Muscle of leg (tissue), 3 donors: ENCODE measurements at regions not wholly inside any gene's neighbourhood (a gene's known extent, or its start where the extent isn't known, plus 50 kb on each side); places are given as distances from the start of the nearest gene placed in this dataset.

Experiments
- DNase-seq: peaks from one replicate; pipeline ENCODE4 v3.0.0; 2013
- H3K27ac ChIP-seq: one replicate; pipeline ENCODE4 v1.5.1; 2013; ENCODE audit warnings: mild to moderate bottlenecking, low read length, control low read depth
- H3K27me3 ChIP-seq: one replicate; pipeline ENCODE4 v1.6.1; 2013; ENCODE audit warnings: low read length; ENCODE audit not compliant: control insufficient read depth, insufficient read depth
- H3K36me3 ChIP-seq: one replicate; pipeline ENCODE4 v1.6.1; 2013; ENCODE audit warnings: low read length; ENCODE audit not compliant: control insufficient read depth, insufficient read depth
- H3K4me1 ChIP-seq: one replicate; pipeline ENCODE4 v1.6.1; 2013; ENCODE audit warnings: low read length; ENCODE audit not compliant: control insufficient read depth, insufficient read depth
- H3K4me3 ChIP-seq: one replicate; pipeline ENCODE4 v1.5.1; 2013; ENCODE audit warnings: low read length, control low read depth
- H3K9me3 ChIP-seq: replicated peaks from 2 replicates; pipeline ENCODE4 v1.6.1; 2013; ENCODE audit warnings: low read depth, low read length; ENCODE audit not compliant: control insufficient read depth
- WGBS: methylation state at CpG from one replicate; pipeline ENCODE4 v1.1.5; 2013; ENCODE audit warnings: missing lambda C conversion rate; ENCODE audit not compliant: insufficient coverage; 5-methylcytosine and 5-hydroxymethylcytosine counted together

DNA sequence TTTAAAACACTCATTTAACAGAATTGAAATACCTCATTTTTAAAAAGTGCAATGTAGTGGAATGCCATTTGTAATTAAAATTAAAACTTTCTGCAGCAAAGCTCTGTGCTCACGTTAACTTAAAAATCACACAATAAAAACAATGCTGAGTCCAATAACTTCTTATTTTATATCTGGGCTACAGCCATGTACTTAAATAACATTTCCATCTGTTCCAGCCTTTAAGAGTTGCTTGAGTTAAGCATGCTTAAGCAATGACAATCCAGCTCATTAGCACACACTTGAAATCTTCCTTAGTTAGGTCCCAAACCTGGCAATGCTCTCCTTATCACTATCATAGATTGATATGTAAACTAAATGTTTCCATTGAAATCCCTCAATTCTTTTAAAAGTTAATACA is 132.3 kb upstream of the CDH12 start:
- Histone ChIP-seq H3K27ac (no peak overlapping the region), H3K9me3 (no peaks in the 10 kb centered on the region), H3K36me3 (no peaks in the 10 kb centered on the region), H3K4me1 (no peaks in the 10 kb centered on the region), H3K4me3 (no peak overlapping the region), H3K27me3 (no peaks in the 10 kb centered on the region)
- DNase-seq, result peak; percentile 2
- WGBS, result no CpG with 5 or more reads among the region's 1 CpG

DNA sequence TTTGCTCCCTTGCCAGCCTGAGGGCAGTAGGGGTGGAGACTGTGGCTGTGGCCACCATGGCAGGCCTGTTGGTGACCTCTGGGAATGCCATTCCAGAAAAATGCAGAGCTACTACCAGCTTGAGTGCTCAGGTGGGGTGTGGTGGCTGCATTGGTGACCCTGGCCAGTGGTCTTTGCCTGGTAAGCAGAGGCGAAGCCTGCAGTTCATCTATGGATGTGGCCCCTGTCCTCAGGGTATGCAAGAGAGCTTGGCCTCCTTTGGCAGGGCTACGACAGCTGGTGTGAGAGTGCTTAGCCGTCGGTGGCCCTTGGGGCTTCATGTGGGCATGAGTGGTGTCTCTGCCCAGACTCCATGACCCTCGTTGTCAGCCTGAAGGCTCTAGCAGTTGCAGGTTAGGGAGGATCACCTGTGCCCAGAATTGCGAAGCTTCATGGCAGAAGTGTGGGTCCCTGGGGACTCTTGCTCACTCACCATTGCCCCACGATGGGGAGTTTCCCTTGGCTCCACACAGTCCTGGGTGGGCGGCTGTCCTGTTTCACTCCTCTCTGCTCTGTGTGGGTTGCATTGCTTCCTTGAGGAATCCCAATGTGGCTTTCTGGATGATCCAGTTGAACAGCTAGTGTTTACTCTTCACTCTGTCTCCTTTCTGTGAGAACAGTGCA is 117.9 kb upstream of the CDH12 start:
- H3K36me3 ChIP-seq, result no peaks in the 10 kb centered on the region
- no peak overlapping the region for H3K27ac ChIP-seq
- peaks cover 9% of the 10 kb centered on the region for H3K9me3 ChIP-seq
- H3K27me3 ChIP-seq, result no peaks in the 10 kb centered on the region
- 89% methylated on average over 7 of the region's 8 CpGs for WGBS
- DNase-seq, result no peak
- H3K4me3 ChIP-seq, result no peak overlapping the region
- H3K4me1 ChIP-seq, result no peaks in the 10 kb centered on the region

DNA sequence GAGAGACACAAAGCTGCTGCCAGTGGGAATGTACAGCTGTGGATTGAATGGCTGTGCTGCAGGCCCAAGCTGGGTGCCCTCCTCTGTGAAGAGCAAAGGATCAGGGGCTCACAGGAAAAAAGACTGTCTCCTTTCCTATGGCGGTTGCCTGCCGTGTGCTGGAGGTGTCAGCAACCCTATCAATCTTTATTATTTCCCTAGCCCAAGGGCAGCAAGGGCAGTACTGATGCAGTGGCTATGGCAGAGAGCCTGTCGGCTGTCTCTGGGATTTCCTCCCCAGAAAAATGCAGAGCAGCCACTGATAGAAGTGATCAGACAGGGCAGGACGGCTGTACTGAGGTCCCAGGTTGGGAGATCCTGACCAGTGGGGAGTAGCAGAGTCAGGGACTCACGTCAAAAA is 117.3 kb upstream of the CDH12 start:
- H3K27me3 ChIP-seq, result no peaks in the 10 kb centered on the region
- WGBS, result 55% methylated on average over 3 of the region's 5 CpGs
- no peaks in the 10 kb centered on the region for H3K4me1 ChIP-seq
- H3K36me3 ChIP-seq, result no peaks in the 10 kb centered on the region
- H3K4me3 ChIP-seq, result no peak overlapping the region
- no peak for DNase-seq
- peaks cover 10% of the 10 kb centered on the region for H3K9me3 ChIP-seq
- H3K27ac ChIP-seq, result no peak overlapping the region

- no peaks in the 10 kb centered on the region for H3K4me1 ChIP-seq
- no peak for DNase-seq
- no peak overlapping the region for H3K4me3 ChIP-seq
- no CpG with 5 or more reads among the region's 2 CpGs for WGBS
- peaks cover 12% of the 10 kb centered on the region for H3K9me3 ChIP-seq
- no peaks in the 10 kb centered on the region for H3K36me3 ChIP-seq
- no peaks in the 10 kb centered on the region for H3K27me3 ChIP-seq
- no peak overlapping the region for H3K27ac ChIP-seq
Observed at GRCh38 chr5:22968386-22968785, 115.2 kb upstream of the CDH12 start.

- no peak for DNase-seq
- H3K27me3 ChIP-seq, result no peaks in the 10 kb centered on the region
- H3K4me1 ChIP-seq, result no peaks in the 10 kb centered on the region
- no CpG with 5 or more reads among the region's 1 CpG for WGBS
- H3K9me3 ChIP-seq, result peaks cover 11% of the 10 kb centered on the region
- H3K36me3 ChIP-seq, result no peaks in the 10 kb centered on the region
- no peak overlapping the region for H3K27ac ChIP-seq
- H3K4me3 ChIP-seq, result no peak overlapping the region
Observed at GRCh38 chr5:22965960-22966359, 112.8 kb upstream of the CDH12 start.

- Histone ChIP-seq H3K4me3 (no peak overlapping the region), H3K4me1 (no peaks in the 10 kb centered on the region), H3K9me3 (peaks cover 5% of the 10 kb centered on the region), H3K36me3 (no peaks in the 10 kb centered on the region), H3K27me3 (no peaks in the 10 kb centered on the region), H3K27ac (no peak overlapping the region)
- DNase-seq, result no peak
- WGBS, result no CpG with 5 or more reads among the region's 1 CpG
Observed at GRCh38 chr5:22964632-22965031, 111.5 kb upstream of the CDH12 start.

- no peak overlapping the region for H3K27ac ChIP-seq
- H3K4me3 ChIP-seq, result no peak overlapping the region
- H3K9me3 ChIP-seq, result no peaks in the 10 kb centered on the region
- no peaks in the 10 kb centered on the region for H3K27me3 ChIP-seq
- no CpG with 5 or more reads among the region's 3 CpGs for WGBS
- no peaks in the 10 kb centered on the region for H3K36me3 ChIP-seq
- no peaks in the 10 kb centered on the region for H3K4me1 ChIP-seq
- no peak for DNase-seq
Observed at GRCh38 chr5:22958462-22959262, 105.5 kb upstream of the CDH12 start.

DNA sequence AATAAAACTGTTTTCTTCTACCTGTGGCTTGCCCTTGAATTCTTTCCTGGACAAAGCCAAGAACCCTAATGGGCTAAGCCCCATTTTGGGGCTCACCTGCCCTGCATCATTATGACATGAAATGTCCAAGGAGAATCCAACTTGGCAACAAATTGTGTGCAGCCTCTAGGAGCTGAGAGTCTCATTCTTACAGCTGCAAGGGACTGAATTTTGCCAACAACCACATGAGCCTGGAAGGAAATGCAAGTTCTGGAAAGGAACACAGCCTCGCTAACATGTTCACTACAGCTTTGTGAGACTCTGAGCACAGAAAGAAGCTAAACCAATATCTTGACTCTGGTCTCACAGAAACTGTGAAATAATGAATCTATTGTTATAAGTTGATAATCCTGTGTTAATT is 94.8 kb upstream of the CDH12 start:
- peak; percentile 74 for DNase-seq
- no CpG with 5 or more reads among the region's 1 CpG for WGBS

GRCh38 chr5:22938362-22938761 is 85.2 kb upstream of the CDH12 start:
- no CpG with 5 or more reads among the region's 4 CpGs for WGBS
- H3K27me3 ChIP-seq, result no peaks in the 10 kb centered on the region
- H3K27ac ChIP-seq, result no peak overlapping the region

More for the DNA sequence above, 94.8 kb upstream of the CDH12 start:
- Histone ChIP-seq H3K4me1 (no peaks in the 10 kb centered on the region), H3K36me3 (no peaks in the 10 kb centered on the region), H3K27ac (no peak overlapping the region), H3K4me3 (no peak overlapping the region), H3K27me3 (no peaks in the 10 kb centered on the region), H3K9me3 (no peaks in the 10 kb centered on the region)

GRCh38 chr5:22928821-22929482 is 75.8 kb upstream of the CDH12 start:
- H3K36me3 ChIP-seq, result no peaks in the 10 kb centered on the region
- no CpG with 5 or more reads among the region's 1 CpG for WGBS
- H3K27ac ChIP-seq, result no peak overlapping the region
- DNase-seq, result no peak
- H3K27me3 ChIP-seq, result no peaks in the 10 kb centered on the region
- H3K4me1 ChIP-seq, result no peaks in the 10 kb centered on the region
- H3K4me3 ChIP-seq, result no peak overlapping the region
- peaks cover 4% of the 10 kb centered on the region for H3K9me3 ChIP-seq

More at GRCh38 chr5:22938362-22938761, 85.2 kb upstream of the CDH12 start:
- Histone ChIP-seq H3K4me3 (no peak overlapping the region), H3K36me3 (no peaks in the 10 kb centered on the region), H3K4me1 (no peaks in the 10 kb centered on the region), H3K9me3 (peaks cover 5% of the 10 kb centered on the region)
- no peak for DNase-seq
